Panc1 (cell line): ENCODE measurements at regions not wholly inside any gene's neighbourhood (a gene's known extent, or its start where the extent isn't known, plus 50 kb on each side); places are given as distances from the start of the nearest gene placed in this dataset.

ENCODE experiments used
- TF ChIP-seq, protein P1 (sequence below): fragments of 450-650 bp; IDR thresholded peaks from 2 replicates; pipeline ENCODE4 v1.5.1; 2017; ENCODE audit warnings: mild to moderate bottlenecking
- TF ChIP-seq, protein P2 (sequence below), 2 experiments: IDR thresholded peaks; 2 replicates each; pipeline ENCODE4 v1.6.1; 2011 to 2012; ENCODE audit warnings: low read depth in 2 of 2, control low read depth in 1 of 2, low read length in 1 of 2, mild to moderate bottlenecking in 1 of 2, moderate library complexity in 1 of 2; ENCODE audit not compliant: insufficient read depth in 1 of 2

DNA sequence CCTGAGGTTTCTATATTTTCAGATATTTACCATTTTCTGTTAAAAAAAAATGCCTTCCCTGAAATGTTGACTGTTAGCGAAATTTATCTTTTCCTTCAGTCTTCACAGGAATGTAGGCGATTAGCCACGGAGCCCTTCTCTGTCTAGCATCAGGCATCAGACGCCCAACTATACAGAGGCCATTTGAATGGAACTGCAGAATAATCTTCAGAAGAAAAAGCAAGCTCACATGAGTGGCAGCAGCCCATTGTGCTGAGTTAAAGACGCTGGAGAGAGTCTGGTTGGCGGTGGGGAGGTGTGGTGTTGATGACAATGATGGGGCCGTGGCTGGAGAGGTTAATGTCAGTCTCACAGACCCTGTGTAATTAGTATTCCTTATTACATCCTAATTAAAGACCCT lies 196.8 kb upstream of the LEF1 start:
- TF ChIP-seq, protein P1, sequence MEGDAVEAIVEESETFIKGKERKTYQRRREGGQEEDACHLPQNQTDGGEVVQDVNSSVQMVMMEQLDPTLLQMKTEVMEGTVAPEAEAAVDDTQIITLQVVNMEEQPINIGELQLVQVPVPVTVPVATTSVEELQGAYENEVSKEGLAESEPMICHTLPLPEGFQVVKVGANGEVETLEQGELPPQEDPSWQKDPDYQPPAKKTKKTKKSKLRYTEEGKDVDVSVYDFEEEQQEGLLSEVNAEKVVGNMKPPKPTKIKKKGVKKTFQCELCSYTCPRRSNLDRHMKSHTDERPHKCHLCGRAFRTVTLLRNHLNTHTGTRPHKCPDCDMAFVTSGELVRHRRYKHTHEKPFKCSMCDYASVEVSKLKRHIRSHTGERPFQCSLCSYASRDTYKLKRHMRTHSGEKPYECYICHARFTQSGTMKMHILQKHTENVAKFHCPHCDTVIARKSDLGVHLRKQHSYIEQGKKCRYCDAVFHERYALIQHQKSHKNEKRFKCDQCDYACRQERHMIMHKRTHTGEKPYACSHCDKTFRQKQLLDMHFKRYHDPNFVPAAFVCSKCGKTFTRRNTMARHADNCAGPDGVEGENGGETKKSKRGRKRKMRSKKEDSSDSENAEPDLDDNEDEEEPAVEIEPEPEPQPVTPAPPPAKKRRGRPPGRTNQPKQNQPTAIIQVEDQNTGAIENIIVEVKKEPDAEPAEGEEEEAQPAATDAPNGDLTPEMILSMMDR = no peak
- TF ChIP-seq, protein P2, sequence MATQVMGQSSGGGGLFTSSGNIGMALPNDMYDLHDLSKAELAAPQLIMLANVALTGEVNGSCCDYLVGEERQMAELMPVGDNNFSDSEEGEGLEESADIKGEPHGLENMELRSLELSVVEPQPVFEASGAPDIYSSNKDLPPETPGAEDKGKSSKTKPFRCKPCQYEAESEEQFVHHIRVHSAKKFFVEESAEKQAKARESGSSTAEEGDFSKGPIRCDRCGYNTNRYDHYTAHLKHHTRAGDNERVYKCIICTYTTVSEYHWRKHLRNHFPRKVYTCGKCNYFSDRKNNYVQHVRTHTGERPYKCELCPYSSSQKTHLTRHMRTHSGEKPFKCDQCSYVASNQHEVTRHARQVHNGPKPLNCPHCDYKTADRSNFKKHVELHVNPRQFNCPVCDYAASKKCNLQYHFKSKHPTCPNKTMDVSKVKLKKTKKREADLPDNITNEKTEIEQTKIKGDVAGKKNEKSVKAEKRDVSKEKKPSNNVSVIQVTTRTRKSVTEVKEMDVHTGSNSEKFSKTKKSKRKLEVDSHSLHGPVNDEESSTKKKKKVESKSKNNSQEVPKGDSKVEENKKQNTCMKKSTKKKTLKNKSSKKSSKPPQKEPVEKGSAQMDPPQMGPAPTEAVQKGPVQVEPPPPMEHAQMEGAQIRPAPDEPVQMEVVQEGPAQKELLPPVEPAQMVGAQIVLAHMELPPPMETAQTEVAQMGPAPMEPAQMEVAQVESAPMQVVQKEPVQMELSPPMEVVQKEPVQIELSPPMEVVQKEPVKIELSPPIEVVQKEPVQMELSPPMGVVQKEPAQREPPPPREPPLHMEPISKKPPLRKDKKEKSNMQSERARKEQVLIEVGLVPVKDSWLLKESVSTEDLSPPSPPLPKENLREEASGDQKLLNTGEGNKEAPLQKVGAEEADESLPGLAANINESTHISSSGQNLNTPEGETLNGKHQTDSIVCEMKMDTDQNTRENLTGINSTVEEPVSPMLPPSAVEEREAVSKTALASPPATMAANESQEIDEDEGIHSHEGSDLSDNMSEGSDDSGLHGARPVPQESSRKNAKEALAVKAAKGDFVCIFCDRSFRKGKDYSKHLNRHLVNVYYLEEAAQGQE (IDR thresholded peaks at IDR 0.05; ENCODE audit: insufficient read depth in 1 of 2, low read depth in 2 of 2, low read length in 1 of 2) = no peak
